ENCODE measurements at regions not wholly inside any gene's neighbourhood (a gene's known extent, or its start where the extent isn't known, plus 50 kb on each side); places are given as distances from the start of the nearest gene placed in this dataset.

GRCh38 chr7:85840554-85840953 is 653.7 kb upstream of the SEMA3D start:
- TF ChIP-seq, protein P1, sequence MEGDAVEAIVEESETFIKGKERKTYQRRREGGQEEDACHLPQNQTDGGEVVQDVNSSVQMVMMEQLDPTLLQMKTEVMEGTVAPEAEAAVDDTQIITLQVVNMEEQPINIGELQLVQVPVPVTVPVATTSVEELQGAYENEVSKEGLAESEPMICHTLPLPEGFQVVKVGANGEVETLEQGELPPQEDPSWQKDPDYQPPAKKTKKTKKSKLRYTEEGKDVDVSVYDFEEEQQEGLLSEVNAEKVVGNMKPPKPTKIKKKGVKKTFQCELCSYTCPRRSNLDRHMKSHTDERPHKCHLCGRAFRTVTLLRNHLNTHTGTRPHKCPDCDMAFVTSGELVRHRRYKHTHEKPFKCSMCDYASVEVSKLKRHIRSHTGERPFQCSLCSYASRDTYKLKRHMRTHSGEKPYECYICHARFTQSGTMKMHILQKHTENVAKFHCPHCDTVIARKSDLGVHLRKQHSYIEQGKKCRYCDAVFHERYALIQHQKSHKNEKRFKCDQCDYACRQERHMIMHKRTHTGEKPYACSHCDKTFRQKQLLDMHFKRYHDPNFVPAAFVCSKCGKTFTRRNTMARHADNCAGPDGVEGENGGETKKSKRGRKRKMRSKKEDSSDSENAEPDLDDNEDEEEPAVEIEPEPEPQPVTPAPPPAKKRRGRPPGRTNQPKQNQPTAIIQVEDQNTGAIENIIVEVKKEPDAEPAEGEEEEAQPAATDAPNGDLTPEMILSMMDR (IDR thresholded peaks at IDR 0.05) = no peak
- no peak for TF ChIP-seq EP300 (IDR thresholded peaks at IDR 0.05; ENCODE audit: low read depth)
- TF ChIP-seq POLR2AphosphoS5 (IDR thresholded peaks at IDR 0.05) = no peak
